HCT116 (cell line): ENCODE measurements at regions not wholly inside any gene's neighbourhood (a gene's known extent, or its start where the extent isn't known, plus 50 kb on each side); places are given as distances from the start of the nearest gene placed in this dataset.

ENCODE experiments used
- ATAC-seq: fragments of 200-7000 bp; cut with Tn5 transposase; 2 replicates; pipeline ENCODE4 v1.9.1; 2020; ENCODE audit warnings: mild to moderate bottlenecking, moderate library complexity
- BruUV-seq: library from RNA; stranded (reverse); fragments of 400-500 nt; replicated peaks from 2 replicates; lab custom pipeline; 2021; lab: Mats Ljungman, UMichigan
- CTCF ChIA-PET: fragments of 300-600 bp; sonication (Branson Sonifier 250); formaldehyde crosslinking; loops from one replicate; lab custom pipeline; 2021; ENCODE audit warnings: antibody characterized with exemption; lab: Charles Lee
- POLR2A ChIA-PET: fragments of 300-600, 350-600 bp; sonication (Branson Sonifier 250); formaldehyde crosslinking; loops from one replicate; lab custom pipeline; 2021; ENCODE audit warnings: antibody characterized with exemption; lab: Charles Lee
- RAD21 ChIA-PET, 2 experiments: fragments of 300-600 bp; sonication (Branson Sonifier 250); formaldehyde crosslinking; loops; one replicate each; lab custom pipeline; 2023; ENCODE audit warnings: low total read pairs in 2 of 2; ENCODE audit not compliant: uncharacterized antibody in 2 of 2, unreplicated experiment in 2 of 2, low non-redundant PET in 1 of 2; lab: Charles Lee
- DNase-seq: peaks from one replicate; pipeline ENCODE4 v3.0.0-alpha.2; 2010; ENCODE audit warnings: low read depth, low spot score
- H2AFZ ChIP-seq: fragments of 200-600 bp; shearing (Covaris generic), sonication (generic); 2 replicates; pipeline ENCODE4 v1.6.1; 2017; ENCODE audit warnings: low read depth, mixed run types, mixed read lengths, antibody characterized with exemption, low read length; ENCODE audit not compliant: poor library complexity, severe bottlenecking
- H3K27ac ChIP-seq: 2 replicates; pipeline ENCODE4 v1.5.1; 2012; ENCODE audit warnings: low read depth, low read length
- H3K27me3 ChIP-seq: fragments of 200-600 bp; sonication (generic); 2 replicates; pipeline ENCODE4 v1.6.1; 2016; ENCODE audit warnings: mixed run types, low read length, mixed read lengths; ENCODE audit not compliant: insufficient read depth
- H3K36me3 ChIP-seq, 2 experiments: fragments of 200-500 bp in 1 of 2; fragments of 200-600 bp in 1 of 2; sonication (Bioruptor generic) in 1 of 2; sonication (generic) in 1 of 2; 2 replicates each; pipeline versions ENCODE4 v1.5.1 to v1.6.1; 2014 to 2016; ENCODE audit warnings: low read length in 2 of 2, inconsistent platforms in 1 of 2, mixed read lengths in 1 of 2, mixed run types in 1 of 2; ENCODE audit not compliant: insufficient read depth in 2 of 2, control insufficient read depth in 1 of 2
- H3K4me1 ChIP-seq, 2 experiments: fragments of 200-600 bp in 1 of 2; sonication (generic) in 1 of 2; 2 replicates each; pipeline versions ENCODE4 v1.5.1 to v1.6.1; 2012 to 2017; ENCODE audit warnings: low read length in 2 of 2, inconsistent platforms in 1 of 2, mild to moderate bottlenecking in 1 of 2, mixed read lengths in 1 of 2, mixed run types in 1 of 2, moderate library complexity in 1 of 2; ENCODE audit not compliant: insufficient read depth in 2 of 2, control insufficient read depth in 1 of 2
- H3K4me2 ChIP-seq: fragments of 200-600 bp; sonication (generic); 2 replicates; pipeline ENCODE4 v1.6.1; 2017; ENCODE audit warnings: mixed run types, low read length, mixed read lengths
- H3K4me3 ChIP-seq, 2 experiments: fragments of 200-600 bp in 1 of 2; sonication (generic) in 1 of 2; replicated peaks in 1 of 2; 2 replicates each; pipeline ENCODE4 v1.5.1; 2011 to 2016; ENCODE audit warnings: low read length in 2 of 2, control low read depth in 1 of 2, low read depth in 1 of 2, mild to moderate bottlenecking in 1 of 2, mixed read lengths in 1 of 2, mixed run types in 1 of 2
- H3K79me2 ChIP-seq: fragments of 200-600 bp; sonication (generic); 2 replicates; pipeline ENCODE4 v1.6.1; 2017; ENCODE audit warnings: mild to moderate bottlenecking, mixed run types, low read length, moderate library complexity, mixed read lengths; ENCODE audit not compliant: insufficient read depth
- H3K9ac ChIP-seq: fragments of 200-600 bp; sonication (generic); 2 replicates; pipeline ENCODE4 v1.6.1; 2016; ENCODE audit warnings: low read length, mixed read lengths
- H3K9me2 ChIP-seq: fragments of 200-600 bp; sonication (generic), shearing (Covaris generic); 2 replicates; pipeline ENCODE4 v1.6.1; 2017; ENCODE audit warnings: mixed run types, mild to moderate bottlenecking, moderate library complexity; ENCODE audit not compliant: insufficient read depth
- H3K9me3 ChIP-seq, 2 experiments: fragments of 200-500 bp in 1 of 2; fragments of 200-600 bp in 1 of 2; sonication (Bioruptor generic) in 1 of 2; sonication (generic) in 1 of 2; 2 replicates each; pipeline ENCODE4 v1.6.1; 2014 to 2017; ENCODE audit warnings: low read length in 2 of 2, mixed read lengths in 2 of 2, inconsistent platforms in 1 of 2, low read depth in 1 of 2, mild to moderate bottlenecking in 1 of 2, mixed run types in 1 of 2, moderate library complexity in 1 of 2; ENCODE audit not compliant: control insufficient read depth in 1 of 2, insufficient read depth in 1 of 2
- H4K20me1 ChIP-seq: fragments of 200-600 bp; sonication (generic), shearing (Covaris generic); 2 replicates; pipeline ENCODE4 v1.6.1; 2017; ENCODE audit warnings: mixed run types, mild to moderate bottlenecking, moderate library complexity; ENCODE audit not compliant: insufficient read depth
- CEBPB ChIP-seq: IDR thresholded peaks from 2 replicates; pipeline ENCODE4 v1.6.1; 2012; ENCODE audit warnings: low read depth
- EGR1 ChIP-seq: IDR thresholded peaks from 2 replicates; pipeline ENCODE4 v1.6.1; 2012; ENCODE audit warnings: low read depth
- EZH2phosphoT487 ChIP-seq: fragments of 200-600 bp; IDR thresholded peaks from 2 replicates; pipeline ENCODE4 v1.6.1; 2018; ENCODE audit warnings: antibody characterized with exemption, borderline replicate concordance
- FOSL1 ChIP-seq: IDR thresholded peaks from 2 replicates; pipeline ENCODE4 v1.6.1; 2012; ENCODE audit warnings: low read depth
- POLR2AphosphoS5 ChIP-seq: IDR thresholded peaks from 2 replicates; pipeline ENCODE4 v1.6.1; 2011; ENCODE audit warnings: mild to moderate bottlenecking, low read depth, low read length, moderate library complexity
- RAD21 ChIP-seq: IDR thresholded peaks from 2 replicates; pipeline ENCODE4 v1.6.1; 2012; ENCODE audit warnings: low read depth, mild to moderate bottlenecking
- SP1 ChIP-seq: IDR thresholded peaks from 2 replicates; pipeline ENCODE4 v1.6.1; 2012; ENCODE audit warnings: low read depth
- SRF ChIP-seq: IDR thresholded peaks from 2 replicates; pipeline ENCODE4 v1.6.1; 2012; ENCODE audit warnings: low read depth
- YY1 ChIP-seq: IDR thresholded peaks from 2 replicates; pipeline ENCODE4 v1.6.1; 2011; ENCODE audit warnings: low read length, low read depth, moderate library complexity, mild to moderate bottlenecking; ENCODE audit not compliant: insufficient replicate concordance; ENCODE audit errors: extremely low read depth
- ZBTB33 ChIP-seq: IDR thresholded peaks from 2 replicates; pipeline ENCODE4 v1.6.1; 2011; ENCODE audit warnings: mild to moderate bottlenecking, low read length, moderate library complexity; ENCODE audit not compliant: insufficient replicate concordance; ENCODE audit errors: extremely low read depth
- ZFX ChIP-seq: fragments of 450-650 bp; IDR thresholded peaks from 2 replicates; pipeline ENCODE4 v1.6.1; 2017
- intact Hi-C: fragments of 100-400 bp; cut with micrococcal nuclease; formaldehyde crosslinking; loops from 2 replicates; pipeline ENCODE4 v1.10.0; 2022
- TF ChIP-seq, protein P1 (sequence below): IDR thresholded peaks from 2 replicates; pipeline ENCODE4 v1.6.1; 2012

- ATAC-seq, result no peak
- CTCF ChIA-PET, result no interaction called here
Observed at GRCh38 chr6:140499607-140500006, 1125.2 kb upstream of the CITED2 start.

More at GRCh38 chr6:140499607-140500006, 1125.2 kb upstream of the CITED2 start:
- DNase-seq, result no peak
- no peaks in the 10 kb centered on the region for H3K36me3 ChIP-seq
- H3K79me2 ChIP-seq, result no peaks in the 10 kb centered on the region
- intact Hi-C loops, result no loop called here
- no peak overlapping the region for H3K27ac ChIP-seq
- H3K4me2 ChIP-seq, result no peak overlapping the region
- H3K9ac ChIP-seq, result no peak overlapping the region
- no peaks in the 10 kb centered on the region for H3K9me2 ChIP-seq
- no peak for TF ChIP-seq SRF
- no peak for TF ChIP-seq SP1
- TF ChIP-seq RAD21, result no peak
- TF ChIP-seq CEBPB, result no peak
- no peak for TF ChIP-seq EZH2phosphoT487
- TF ChIP-seq FOSL1, result no peak
- TF ChIP-seq YY1, result no peak
- no peak for TF ChIP-seq EGR1
- no peak for TF ChIP-seq ZFX
- TF ChIP-seq ZBTB33, result no peak
- TF ChIP-seq, protein P1, sequence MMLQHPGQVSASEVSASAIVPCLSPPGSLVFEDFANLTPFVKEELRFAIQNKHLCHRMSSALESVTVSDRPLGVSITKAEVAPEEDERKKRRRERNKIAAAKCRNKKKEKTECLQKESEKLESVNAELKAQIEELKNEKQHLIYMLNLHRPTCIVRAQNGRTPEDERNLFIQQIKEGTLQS, result no peak
- no peak for TF ChIP-seq POLR2AphosphoS5
- POLR2A ChIA-PET, result no interaction called here
- H2AFZ ChIP-seq, result peak overlapping the region; percentile 40
- RAD21 ChIA-PET, result no interaction called here
- no peaks in the 10 kb centered on the region for H3K27me3 ChIP-seq
- H3K4me3 ChIP-seq, result no peak overlapping the region
- H3K9me3 ChIP-seq, result no peaks in the 10 kb centered on the region
- H3K4me1 ChIP-seq, result no peaks in the 10 kb centered on the region
- no TSS peak for BruUV-seq
- H4K20me1 ChIP-seq, result no peaks in the 10 kb centered on the region
